SK-N-SH (cell line): ENCODE measurements at regions not wholly inside any gene's neighbourhood (a gene's known extent, or its start where the extent isn't known, plus 50 kb on each side); places are given as distances from the start of the nearest gene placed in this dataset.

Source experiments
- EZH2phosphoT487 ChIP-seq: fragments of 200-600 bp; sonication (generic); IDR thresholded peaks from 2 replicates; pipeline ENCODE4 v1.6.1; 2017; ENCODE audit warnings: low read depth, mixed run types, mild to moderate bottlenecking, antibody characterized with exemption, moderate library complexity, borderline replicate concordance
- GATA2 ChIP-seq: sonication (generic); formaldehyde crosslinking; IDR thresholded peaks from 2 replicates; pipeline ENCODE4 v1.5.0; 2020; ENCODE audit warnings: mild to moderate bottlenecking, missing genetic modification reagents
- JUND ChIP-seq: IDR thresholded peaks from 2 replicates; pipeline ENCODE4 v1.4.0; 2012
- NFIC ChIP-seq: IDR thresholded peaks from 2 replicates; pipeline ENCODE4 v1.4.0; 2012; ENCODE audit warnings: borderline replicate concordance
- NRF1 ChIP-seq: IDR thresholded peaks from 2 replicates; pipeline ENCODE4 v1.6.1; 2012; ENCODE audit warnings: low read depth, mild to moderate bottlenecking, low read length
- RCOR1 ChIP-seq: fragments of 150-350 bp; IDR thresholded peaks from 2 replicates; pipeline ENCODE4 v1.6.1; 2017; ENCODE audit warnings: antibody characterized with exemption, low read length
- SIN3A ChIP-seq: IDR thresholded peaks from 2 replicates; pipeline ENCODE4 v1.6.1; 2012; ENCODE audit warnings: low read depth, mild to moderate bottlenecking, low read length, moderate library complexity, borderline replicate concordance
- TF ChIP-seq, protein P1 (sequence below): IDR thresholded peaks from 2 replicates; pipeline ENCODE4; 2012
- TF ChIP-seq, protein P2 (sequence below): fragments of 200-600 bp; sonication (generic); IDR thresholded peaks from 2 replicates; pipeline ENCODE4 v1.6.1; 2017; ENCODE audit warnings: antibody characterized with exemption, mild to moderate bottlenecking, moderate library complexity
- TF ChIP-seq, protein P3 (sequence below): IDR thresholded peaks from 2 replicates; pipeline ENCODE4 v1.4.0; 2012; ENCODE audit warnings: low read depth

DNA sequence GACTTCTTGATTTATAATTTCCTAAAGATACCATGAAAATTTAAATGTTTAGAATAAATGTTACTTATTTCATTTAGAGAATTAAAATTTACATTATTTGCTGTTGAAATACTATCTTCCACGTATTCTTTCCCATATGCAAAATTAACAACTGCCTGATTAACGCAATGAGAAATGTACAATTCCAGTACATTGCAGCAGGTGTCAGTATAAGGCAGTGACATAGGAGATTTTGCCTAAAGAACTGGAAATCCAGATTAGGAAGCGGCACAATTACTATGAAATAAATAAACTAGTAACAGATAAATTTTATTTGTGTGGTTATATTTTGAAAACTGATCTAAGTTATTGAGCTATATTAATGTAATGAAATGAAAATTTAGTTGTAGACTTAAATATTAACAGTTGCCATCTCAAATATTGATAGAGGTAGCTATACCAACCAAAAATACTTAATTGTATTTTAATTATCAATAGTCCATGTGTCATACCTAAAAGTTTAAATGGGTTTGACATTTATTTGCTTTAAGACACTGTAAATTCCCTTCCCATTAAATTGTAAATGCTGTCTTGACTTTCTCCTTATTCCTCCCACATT lies 300.2 kb downstream of the UTRN start:
- TF ChIP-seq JUND (no peak), GATA2 (CRISPR knock-in tag) (no peak), NRF1 (no peak), RCOR1 (0 out of 2 replicates have a peak, but pooled peaks have one; percentile 17), EZH2phosphoT487 (no peak), SIN3A (no peak), NFIC (no peak)
- TF ChIP-seq, protein P1, sequence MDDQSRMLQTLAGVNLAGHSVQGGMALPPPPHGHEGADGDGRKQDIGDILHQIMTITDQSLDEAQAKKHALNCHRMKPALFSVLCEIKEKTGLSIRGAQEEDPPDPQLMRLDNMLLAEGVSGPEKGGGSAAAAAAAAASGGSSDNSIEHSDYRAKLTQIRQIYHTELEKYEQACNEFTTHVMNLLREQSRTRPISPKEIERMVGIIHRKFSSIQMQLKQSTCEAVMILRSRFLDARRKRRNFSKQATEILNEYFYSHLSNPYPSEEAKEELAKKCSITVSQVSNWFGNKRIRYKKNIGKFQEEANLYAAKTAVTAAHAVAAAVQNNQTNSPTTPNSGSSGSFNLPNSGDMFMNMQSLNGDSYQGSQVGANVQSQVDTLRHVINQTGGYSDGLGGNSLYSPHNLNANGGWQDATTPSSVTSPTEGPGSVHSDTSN: no peak
- TF ChIP-seq, protein P2, sequence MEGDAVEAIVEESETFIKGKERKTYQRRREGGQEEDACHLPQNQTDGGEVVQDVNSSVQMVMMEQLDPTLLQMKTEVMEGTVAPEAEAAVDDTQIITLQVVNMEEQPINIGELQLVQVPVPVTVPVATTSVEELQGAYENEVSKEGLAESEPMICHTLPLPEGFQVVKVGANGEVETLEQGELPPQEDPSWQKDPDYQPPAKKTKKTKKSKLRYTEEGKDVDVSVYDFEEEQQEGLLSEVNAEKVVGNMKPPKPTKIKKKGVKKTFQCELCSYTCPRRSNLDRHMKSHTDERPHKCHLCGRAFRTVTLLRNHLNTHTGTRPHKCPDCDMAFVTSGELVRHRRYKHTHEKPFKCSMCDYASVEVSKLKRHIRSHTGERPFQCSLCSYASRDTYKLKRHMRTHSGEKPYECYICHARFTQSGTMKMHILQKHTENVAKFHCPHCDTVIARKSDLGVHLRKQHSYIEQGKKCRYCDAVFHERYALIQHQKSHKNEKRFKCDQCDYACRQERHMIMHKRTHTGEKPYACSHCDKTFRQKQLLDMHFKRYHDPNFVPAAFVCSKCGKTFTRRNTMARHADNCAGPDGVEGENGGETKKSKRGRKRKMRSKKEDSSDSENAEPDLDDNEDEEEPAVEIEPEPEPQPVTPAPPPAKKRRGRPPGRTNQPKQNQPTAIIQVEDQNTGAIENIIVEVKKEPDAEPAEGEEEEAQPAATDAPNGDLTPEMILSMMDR: peak; percentile 79
- TF ChIP-seq, protein P3, sequence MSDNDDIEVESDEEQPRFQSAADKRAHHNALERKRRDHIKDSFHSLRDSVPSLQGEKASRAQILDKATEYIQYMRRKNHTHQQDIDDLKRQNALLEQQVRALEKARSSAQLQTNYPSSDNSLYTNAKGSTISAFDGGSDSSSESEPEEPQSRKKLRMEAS: no peak
